T-cell (primary cell): ENCODE measurements at regions not wholly inside any gene's neighbourhood (a gene's known extent, or its start where the extent isn't known, plus 50 kb on each side); places are given as distances from the start of the nearest gene placed in this dataset.
A peak's percentile ranks its signal among the peaks of the same experiment; 100 is the strongest.
"Not testable (repeated sequence)": the region's sequence is repeated elsewhere in the genome, so short reads cannot be mapped to it uniquely, and the experiment has no call there.

ENCODE experiments used
- ATAC-seq, 4 experiments: fragments of 200-7000 bp in 3 of 4; fragments of 150-1000 bp in 1 of 4; cut with Tn5 transposase; replicated peaks in 1 of 4; 1 replicate in 3 of 4; 2 replicates in 1 of 4; pipeline ENCODE4 v1.10.0; 2021; ENCODE audit warnings: moderate library complexity in 3 of 4, mild to moderate bottlenecking in 2 of 4, moderate number of reproducible peaks in 1 of 4
- CTCF ChIA-PET, 2 donors: fragments of 300-600 bp; sonication (Branson Sonifier 250); formaldehyde crosslinking; loops; one replicate each; lab custom pipeline; 2022; ENCODE audit warnings: antibody characterized with exemption in 2 of 2; lab: Charles Lee
- POLR2A ChIA-PET, 2 donors: fragments of 300-600 bp; sonication (Branson Sonifier 250); formaldehyde crosslinking; loops; one replicate each; lab custom pipeline; 2022; ENCODE audit warnings: antibody characterized with exemption in 2 of 2; lab: Charles Lee
- DNase-seq, 35 experiments: peaks; one replicate each; pipeline versions ENCODE4 v3.0.0 to v3.0.0-alpha.2; 2013 to 2023
- H3K27ac ChIP-seq: one replicate; pipeline ENCODE4 v1.5.1; 2013; ENCODE audit warnings: low read length
- H3K27me3 ChIP-seq, 2 experiments: replicated peaks in 1 of 2; 1 replicate in 1 of 2; 2 replicates in 1 of 2; pipeline versions ENCODE4 v1.6.1 to v1.7.0; 2013; ENCODE audit warnings: low read length in 1 of 2, mixed read lengths in 1 of 2; ENCODE audit not compliant: control insufficient read depth in 2 of 2, insufficient read depth in 2 of 2; ENCODE audit errors: extremely low read depth in 1 of 2
- H3K36me3 ChIP-seq, 2 donors: 1 replicate in 1 of 2; 2 replicates in 1 of 2; pipeline versions ENCODE4 v1.6.1 to v1.7.0; 2013; ENCODE audit warnings: low read length in 1 of 2; ENCODE audit not compliant: control insufficient read depth in 2 of 2, insufficient read depth in 1 of 2; ENCODE audit errors: extremely low read depth in 1 of 2
- H3K4me1 ChIP-seq, 2 experiments: 1 replicate in 1 of 2; 2 replicates in 1 of 2; pipeline versions ENCODE4 v1.6.1 to v1.7.0; 2013; ENCODE audit warnings: low read length in 2 of 2, mixed read lengths in 1 of 2; ENCODE audit not compliant: insufficient read depth in 2 of 2, control insufficient read depth in 1 of 2; ENCODE audit errors: extremely low read depth in 1 of 2
- H3K4me3 ChIP-seq, 2 donors: 1 replicate in 1 of 2; 2 replicates in 1 of 2; pipeline versions ENCODE4 v1.5.1 to v1.7.0; 2013; ENCODE audit warnings: mild to moderate bottlenecking in 2 of 2, low read length in 1 of 2, moderate library complexity in 1 of 2; ENCODE audit not compliant: control insufficient read depth in 1 of 2; ENCODE audit errors: extremely low read depth in 1 of 2
- H3K9me3 ChIP-seq: 2 replicates; pipeline ENCODE4 v1.7.0; 2013
- H3K27ac Mint-ChIP-seq, 2 donors: one replicate each; pipeline ENCODE4 v1.8.0; 2020 to 2021; ENCODE audit warnings: mild to moderate bottlenecking in 2 of 2, mixed read lengths in 2 of 2
- H3K27me3 Mint-ChIP-seq, 2 donors: one replicate each; pipeline ENCODE4 v1.8.0; 2021 to 2022; ENCODE audit warnings: mixed read lengths in 2 of 2
- H3K36me3 Mint-ChIP-seq: one replicate; pipeline ENCODE4 v1.8.0; 2021; ENCODE audit warnings: mixed read lengths
- H3K4me1 Mint-ChIP-seq, 3 donors: one replicate each; pipeline ENCODE4 v1.8.0; 2020 to 2022; ENCODE audit warnings: mixed read lengths in 3 of 3, mild to moderate bottlenecking in 1 of 3
- H3K4me3 Mint-ChIP-seq, 3 donors: one replicate each; pipeline ENCODE4 v1.8.0; 2020 to 2022; ENCODE audit warnings: mild to moderate bottlenecking in 3 of 3, mixed read lengths in 3 of 3, moderate library complexity in 3 of 3
- H3K9me3 Mint-ChIP-seq, 3 donors: one replicate each; pipeline ENCODE4 v1.8.0; 2020 to 2022; ENCODE audit warnings: mixed read lengths in 3 of 3
- WGBS: methylation state at CpG from one replicate; pipeline ENCODE4 v1.1.5; 2013; ENCODE audit warnings: missing lambda C conversion rate; ENCODE audit not compliant: insufficient coverage; 5-methylcytosine and 5-hydroxymethylcytosine counted together

- peaks cover 10 to 21% of the 10 kb centered on the region in 2 experiments for H3K4me1 ChIP-seq
- H3K9me3 ChIP-seq, H3K4me3 ChIP-seq, POLR2A ChIA-PET, H3K27ac Mint-ChIP-seq, H3K27me3 ChIP-seq, H3K36me3 Mint-ChIP-seq, H3K9me3 Mint-ChIP-seq, H3K27ac ChIP-seq, H3K36me3 ChIP-seq, DNase-seq, H3K27me3 Mint-ChIP-seq, ATAC-seq, CTCF ChIA-PET, H3K4me3 Mint-ChIP-seq: not testable (repeated sequence)
- WGBS = no CpG with 5 or more reads among the region's 16 CpGs
- peaks cover 27 to 28% (median 27%) of the 10 kb centered on the region in 3 donors for H3K4me1 Mint-ChIP-seq
Observed at GRCh38 chr7:140271643-140271968, 94.8 kb upstream of the KDM7A start.

GRCh38 chr7:140269004-140269638 is 92.3 kb upstream of the KDM7A start:
- peak overlapping the region in 2 of 3 donors; percentile 13 to 44 for H3K4me3 Mint-ChIP-seq
- H3K36me3 Mint-ChIP-seq = no peaks in the 10 kb centered on the region
- H3K27ac Mint-ChIP-seq = peak overlapping the region; percentile 80 to 89
- ChIA-PET POLR2A (no interaction called here), CTCF (no interaction called here)
- no CpG with 5 or more reads among the region's 6 CpGs for WGBS
- H3K4me1 Mint-ChIP-seq = peaks cover 32 to 34% (median 34%) of the 10 kb centered on the region in 3 donors
- Histone ChIP-seq H3K27me3 (peaks cover 0 to 3% of the 10 kb centered on the region in 2 experiments), H3K4me1 (peaks cover 10 to 23% of the 10 kb centered on the region in 2 experiments), H3K9me3 (no peaks in the 10 kb centered on the region), H3K27ac (peak overlapping the region; percentile 6), H3K4me3 (no peak overlapping the region), H3K36me3 (no peaks in the 10 kb centered on the region)
- peak in 3 of 35 experiments; percentile 20 to 40 (median 26) for DNase-seq
- no peaks in the 10 kb centered on the region for H3K27me3 Mint-ChIP-seq
- H3K9me3 Mint-ChIP-seq = no peaks in the 10 kb centered on the region
- ATAC-seq = peak; percentile 91 to 96 (median 94)

GRCh38 chr7:140267381-140268226 is 90.8 kb upstream of the KDM7A start:
- Histone ChIP-seq H3K4me1 (peaks cover 20 to 38% of the 10 kb centered on the region in 2 experiments), H3K27ac (no peak overlapping the region), H3K36me3 (no peaks in the 10 kb centered on the region), H3K9me3 (no peaks in the 10 kb centered on the region), H3K27me3 (no peaks in the 10 kb centered on the region), H3K4me3 (no peak overlapping the region)
- no peak overlapping the region for H3K4me3 Mint-ChIP-seq
- H3K4me1 Mint-ChIP-seq = peaks cover 44 to 49% (median 47%) of the 10 kb centered on the region in 3 donors
- no peak for ATAC-seq
- no peak for DNase-seq
- CTCF ChIA-PET = interaction anchor here (0.6 to 0.7 kb wide), 3 partner anchors 14 to 28 kb away, joined by 3 to 4 read pairs (median 3); no protein-coding TSS in a partner anchor
- WGBS = 100% methylated on average over 5 of the region's 11 CpGs
- H3K9me3 Mint-ChIP-seq = no peaks in the 10 kb centered on the region
- H3K36me3 Mint-ChIP-seq = no peaks in the 10 kb centered on the region
- no peaks in the 10 kb centered on the region for H3K27me3 Mint-ChIP-seq
- peak overlapping the region; percentile 79 to 81 for H3K27ac Mint-ChIP-seq
- POLR2A ChIA-PET = interaction anchor here in 1 of 2 donors (0.7 kb wide), 1 partner anchor 77 kb away, joined by 9 read pairs; no protein-coding TSS in a partner anchor

GRCh38 chr7:140263277-140263676 is 86.5 kb upstream of the KDM7A start:
- Mint-ChIP-seq H3K4me3 (peak overlapping the region; percentile 7 to 50 (median 17)), H3K9me3 (no peaks in the 10 kb centered on the region), H3K4me1 (peaks cover 59 to 60% (median 59%) of the 10 kb centered on the region in 3 donors), H3K27ac (peak overlapping the region; percentile 70 to 88), H3K36me3 (no peaks in the 10 kb centered on the region), H3K27me3 (no peaks in the 10 kb centered on the region)
- peaks cover 20 to 52% of the 10 kb centered on the region in 2 experiments for H3K4me1 ChIP-seq
- H3K36me3 ChIP-seq = no peaks in the 10 kb centered on the region
- no peak overlapping the region for H3K4me3 ChIP-seq
- 14% methylated on average over 1 of the region's 6 CpGs for WGBS
- no peaks in the 10 kb centered on the region for H3K27me3 ChIP-seq
- H3K27ac ChIP-seq = peak overlapping the region; percentile 53
- peak in 32 of 35 experiments; percentile 14 to 78 (median 44) for DNase-seq
- POLR2A ChIA-PET = interaction anchor here (0.6 to 1.0 kb wide), 3 partner anchors 11 to 213 kb away, joined by 3 to 4 read pairs (median 3); no protein-coding TSS in a partner anchor
- CTCF ChIA-PET = interaction anchor here in 1 of 2 donors (0.6 to 2.3 kb wide), 5 partner anchors 11 to 89 kb away, joined by 3 to 10 read pairs (median 3); partner anchors contain the start of gene KDM7A
- ATAC-seq = peak; percentile 79 to 94 (median 94)
- H3K9me3 ChIP-seq = no peaks in the 10 kb centered on the region

- Histone ChIP-seq H3K36me3 (no peaks in the 10 kb centered on the region), H3K27me3 (no peaks in the 10 kb centered on the region), H3K27ac (no peak overlapping the region), H3K4me3 (no peak overlapping the region), H3K4me1 (peaks cover 18 to 43% of the 10 kb centered on the region in 2 experiments), H3K9me3 (no peaks in the 10 kb centered on the region)
- Mint-ChIP-seq H3K36me3 (no peaks in the 10 kb centered on the region), H3K27me3 (no peaks in the 10 kb centered on the region), H3K4me3 (peak overlapping the region; percentile 46 to 55 (median 50)), H3K9me3 (peaks cover under 1 to 2% (median 1%) of the 10 kb centered on the region in 3 donors), H3K27ac (peak overlapping the region; percentile 87 to 92), H3K4me1 (peaks cover 50 to 51% (median 51%) of the 10 kb centered on the region in 3 donors)
- CTCF ChIA-PET = interaction anchor here in 1 of 2 donors (0.6 to 2.3 kb wide), 4 partner anchors 10 to 1034 kb away, joined by 3 to 10 read pairs (median 4); partner anchors contain the start of gene KDM7A
- POLR2A ChIA-PET = interaction anchor here (0.5 to 1.0 kb wide), 4 partner anchors 10 to 1168 kb away, joined by 3 to 5 read pairs (median 4); no protein-coding TSS in a partner anchor
- 100% methylated on average over 1 of the region's 6 CpGs for WGBS
- ATAC-seq = peak in 1 of 4 experiments; percentile 49
- peak in 4 of 35 experiments; percentile 15 to 28 (median 20) for DNase-seq
Observed at GRCh38 chr7:140262242-140262903, 85.6 kb upstream of the KDM7A start.
